Trophoblast cell (in vitro differentiated cells and primary cell): ENCODE measurements at regions not wholly inside any gene's neighbourhood (a gene's known extent, or its start where the extent isn't known, plus 50 kb on each side); places are given as distances from the start of the nearest gene placed in this dataset.

ENCODE experiments used
- DNase-seq, 2 donors: peaks; one replicate each; pipeline ENCODE4 v3.0.0-alpha.2; 2016
- H2AFZ ChIP-seq: 2 replicates; pipeline ENCODE4 v1.6.1; 2013; ENCODE audit warnings: low read length, moderate library complexity, mild to moderate bottlenecking; ENCODE audit not compliant: insufficient read depth, poor library complexity
- H2AK5ac ChIP-seq: 2 replicates; pipeline ENCODE4 v1.6.1; 2013; ENCODE audit warnings: mild to moderate bottlenecking, low read length
- H2BK120ac ChIP-seq: 2 replicates; pipeline ENCODE4 v1.6.1; 2013; ENCODE audit warnings: low read length, mild to moderate bottlenecking, moderate library complexity; ENCODE audit not compliant: insufficient read depth, poor library complexity
- H2BK12ac ChIP-seq: 2 replicates; pipeline ENCODE4 v1.6.1; 2013; ENCODE audit warnings: mild to moderate bottlenecking, low read length, moderate library complexity
- H2BK5ac ChIP-seq: 2 replicates; pipeline ENCODE4 v1.6.1; 2013; ENCODE audit warnings: low read length, low read depth, moderate library complexity, mild to moderate bottlenecking; ENCODE audit not compliant: poor library complexity
- H3K14ac ChIP-seq: 2 replicates; pipeline ENCODE4 v1.6.1; 2013; ENCODE audit warnings: mild to moderate bottlenecking, low read length
- H3K18ac ChIP-seq: 2 replicates; pipeline ENCODE4 v1.6.1; 2013; ENCODE audit warnings: mild to moderate bottlenecking, low read length
- H3K23ac ChIP-seq: 2 replicates; pipeline ENCODE4 v1.6.1; 2013; ENCODE audit warnings: low read length
- H3K27ac ChIP-seq: 2 replicates; pipeline ENCODE4 v1.5.1; 2013; ENCODE audit warnings: low read depth, mild to moderate bottlenecking, inconsistent platforms, low read length, moderate library complexity
- H3K27me3 ChIP-seq: 2 replicates; pipeline ENCODE4 v1.6.1; 2013; ENCODE audit warnings: inconsistent platforms, mild to moderate bottlenecking, low read length, moderate library complexity; ENCODE audit not compliant: insufficient read depth
- H3K36me3 ChIP-seq, 2 experiments: 1 replicate in 1 of 2; 2 replicates in 1 of 2; pipeline ENCODE4 v1.6.1; 2013; ENCODE audit warnings: low read length in 2 of 2, mild to moderate bottlenecking in 2 of 2, moderate library complexity in 1 of 2; ENCODE audit not compliant: insufficient read depth in 2 of 2, control insufficient read depth in 1 of 2
- H3K4ac ChIP-seq: 2 replicates; pipeline ENCODE4 v1.6.1; 2013; ENCODE audit warnings: low read depth, mild to moderate bottlenecking, low read length, moderate library complexity
- H3K4me1 ChIP-seq, 2 experiments: 1 replicate in 1 of 2; 2 replicates in 1 of 2; pipeline ENCODE4 v1.6.1; 2013; ENCODE audit warnings: low read length in 2 of 2, mild to moderate bottlenecking in 2 of 2, moderate library complexity in 1 of 2; ENCODE audit not compliant: insufficient read depth in 2 of 2, control insufficient read depth in 1 of 2
- H3K4me2 ChIP-seq: 2 replicates; pipeline ENCODE4 v1.6.1; 2013; ENCODE audit warnings: inconsistent platforms, mild to moderate bottlenecking, low read length, moderate library complexity
- H3K4me3 ChIP-seq: 2 replicates; pipeline ENCODE4 v1.5.1; 2013; ENCODE audit warnings: mild to moderate bottlenecking, low read depth, low read length, inconsistent platforms
- H3K79me1 ChIP-seq: one replicate; pipeline ENCODE4 v1.6.1; 2013; ENCODE audit warnings: low read length
- H3K79me2 ChIP-seq: 2 replicates; pipeline ENCODE4 v1.6.1; 2013; ENCODE audit warnings: low read length, mild to moderate bottlenecking; ENCODE audit not compliant: control insufficient read depth, insufficient read depth, poor library complexity
- H3K9ac ChIP-seq: 2 replicates; pipeline ENCODE4 v1.6.1; 2013; ENCODE audit warnings: mild to moderate bottlenecking, low read length
- H3K9me3 ChIP-seq: 2 replicates; pipeline ENCODE4 v1.6.1; 2013; ENCODE audit warnings: low read depth, mild to moderate bottlenecking, control low read depth, inconsistent platforms, low read length; ENCODE audit not compliant: insufficient read depth
- H4K12ac ChIP-seq: 2 replicates; pipeline ENCODE4 v1.6.1; 2013; ENCODE audit warnings: low read depth, mild to moderate bottlenecking, low read length, moderate library complexity
- H4K8ac ChIP-seq: 2 replicates; pipeline ENCODE4 v1.6.1; 2013; ENCODE audit warnings: low read depth, mild to moderate bottlenecking, low read length, moderate library complexity
- H4K91ac ChIP-seq: one replicate; pipeline ENCODE4 v1.6.1; 2013; ENCODE audit warnings: low read depth, mild to moderate bottlenecking, low read length, moderate library complexity
- WGBS: extraction: QIAGEN DNeasy Blood & Tissue Kit; methylation state at CpG from one replicate; pipeline ENCODE4 v1.1.7; 2013; ENCODE audit warnings: missing lambda C conversion rate; ENCODE audit not compliant: insufficient read length, insufficient coverage; ENCODE audit errors: extremely low coverage; 5-methylcytosine and 5-hydroxymethylcytosine counted together

DNA sequence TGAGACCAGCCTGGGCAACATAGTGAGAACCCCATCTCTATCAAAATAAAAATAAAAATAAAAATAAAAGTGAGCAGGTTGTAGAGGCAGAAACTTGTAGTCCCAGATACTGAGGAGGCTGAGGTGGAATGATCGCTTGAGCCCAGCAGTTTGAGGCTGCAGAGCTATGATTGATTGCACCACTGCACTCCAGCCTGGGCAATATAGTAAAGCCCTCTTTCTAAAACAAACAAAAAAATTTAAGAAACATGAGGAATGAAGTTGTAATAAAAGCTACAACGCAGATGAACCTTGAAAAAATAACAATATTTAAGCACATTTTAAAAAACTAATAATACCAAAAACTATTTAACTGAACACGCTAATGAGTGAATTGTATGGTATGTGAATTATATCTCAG lies 919.3 kb downstream of the UQCRFS1 start:
- Histone ChIP-seq H3K9me3 (no peaks in the 10 kb centered on the region), H3K14ac (no peak overlapping the region), H3K36me3 (no peaks in the 10 kb centered on the region), H4K12ac (no peak overlapping the region), H2AFZ (no peak overlapping the region), H3K4me2 (no peak overlapping the region), H3K27ac (no peak overlapping the region), H2BK12ac (no peak overlapping the region), H3K9ac (no peak overlapping the region), H3K79me2 (no peaks in the 10 kb centered on the region), H4K8ac (no peak overlapping the region), H2BK5ac (no peak overlapping the region), H3K27me3 (no peaks in the 10 kb centered on the region), H3K79me1 (peaks cover 3% of the 10 kb centered on the region), H4K91ac (no peak overlapping the region), H3K18ac (no peak overlapping the region), H3K4me3 (no peak overlapping the region), H3K4me1 (peaks cover 3 to 10% of the 10 kb centered on the region in 2 experiments), H2AK5ac (no peak overlapping the region), H3K4ac (no peak overlapping the region), H3K23ac (no peak overlapping the region), H2BK120ac (no peak overlapping the region)
- no CpG with 5 or more reads among the region's 3 CpGs for WGBS
- no peak for DNase-seq

DNA sequence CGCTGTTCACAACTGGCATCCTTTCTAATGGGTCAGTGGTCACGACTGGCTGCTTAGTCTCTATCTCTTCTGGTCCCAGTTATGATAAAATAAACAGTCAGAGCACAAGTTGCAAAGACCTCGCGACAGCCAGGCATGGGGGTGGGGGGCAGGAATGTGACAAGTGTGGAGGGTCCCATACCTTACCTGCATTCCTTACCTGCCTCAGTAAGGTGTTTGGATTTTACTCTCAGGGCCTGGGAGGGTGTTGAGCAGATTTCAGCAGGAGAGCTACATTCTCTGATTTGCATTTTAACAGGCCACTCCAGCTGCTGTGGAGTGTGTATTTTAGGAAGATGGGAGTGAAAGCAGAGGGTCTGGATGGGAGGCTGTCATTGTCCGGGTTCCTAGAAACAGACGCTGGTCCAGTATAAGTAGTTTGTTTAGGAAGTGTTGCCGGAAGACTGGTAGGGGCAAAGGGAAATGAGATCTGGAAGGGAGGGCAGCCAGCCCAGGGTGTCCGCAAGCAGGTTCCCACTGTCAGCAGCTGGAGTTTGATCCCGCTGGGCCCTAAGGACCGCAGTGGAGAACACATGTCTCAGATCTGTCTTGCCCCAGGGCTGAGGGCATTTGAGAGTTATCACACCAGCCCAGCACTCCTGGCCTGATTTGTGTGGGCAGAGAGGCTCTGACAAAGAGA lies 920.0 kb downstream of the UQCRFS1 start:
- Histone ChIP-seq H3K36me3 (no peaks in the 10 kb centered on the region), H3K14ac (no peak overlapping the region), H3K79me1 (peaks cover 3% of the 10 kb centered on the region), H3K9me3 (no peaks in the 10 kb centered on the region), H3K27ac (no peak overlapping the region), H2AK5ac (no peak overlapping the region), H3K4ac (no peak overlapping the region), H2BK5ac (no peak overlapping the region), H3K23ac (no peak overlapping the region), H4K8ac (peak overlapping the region; percentile 12), H3K18ac (no peak overlapping the region), H3K27me3 (no peaks in the 10 kb centered on the region), H3K9ac (no peak overlapping the region), H4K12ac (no peak overlapping the region), H3K4me1 (peaks cover 3 to 10% of the 10 kb centered on the region in 2 experiments), H2BK120ac (no peak overlapping the region), H2AFZ (no peak overlapping the region), H3K4me2 (no peak overlapping the region), H3K79me2 (no peaks in the 10 kb centered on the region), H2BK12ac (no peak overlapping the region), H4K91ac (no peak overlapping the region), H3K4me3 (no peak overlapping the region)
- no peak for DNase-seq
- no CpG with 5 or more reads among the region's 10 CpGs for WGBS

DNA sequence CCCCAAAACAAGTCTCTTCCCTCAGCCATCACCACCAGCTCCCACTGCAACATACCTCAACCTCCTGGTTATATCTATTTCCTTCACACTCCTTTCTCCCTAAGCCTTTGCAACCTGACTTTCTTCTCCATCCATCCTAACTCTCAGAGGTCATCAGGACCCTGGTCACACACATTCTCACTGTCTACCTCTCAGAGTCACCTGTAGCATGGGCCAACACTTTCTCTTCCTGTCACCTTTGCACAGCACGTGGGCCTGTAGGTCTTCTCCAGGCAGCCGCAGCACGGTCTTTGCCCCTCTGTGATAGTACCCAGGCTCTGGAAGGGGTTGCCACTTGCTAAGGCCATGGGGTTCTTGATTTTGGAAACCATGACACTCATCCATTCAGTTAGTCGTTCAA lies 921.1 kb downstream of the UQCRFS1 start:
- peaks cover 3% of the 10 kb centered on the region for H3K79me1 ChIP-seq
- H3K9me3 ChIP-seq, result no peaks in the 10 kb centered on the region
- H3K36me3 ChIP-seq, result no peaks in the 10 kb centered on the region
- H3K9ac ChIP-seq, result no peak overlapping the region
- peak overlapping the region; percentile 16 for H2BK5ac ChIP-seq
- H3K79me2 ChIP-seq, result no peaks in the 10 kb centered on the region
- no peak overlapping the region for H3K23ac ChIP-seq
- no peak overlapping the region for H4K8ac ChIP-seq
- no peak overlapping the region for H4K12ac ChIP-seq
- peaks cover 3 to 7% of the 10 kb centered on the region in 2 experiments for H3K4me1 ChIP-seq
- no peak overlapping the region for H3K18ac ChIP-seq
- no peak overlapping the region for H3K14ac ChIP-seq
- H3K27me3 ChIP-seq, result no peaks in the 10 kb centered on the region
- no CpG with 5 or more reads among the region's 4 CpGs for WGBS
- H2AK5ac ChIP-seq, result no peak overlapping the region
- H2BK12ac ChIP-seq, result no peak overlapping the region
- no peak overlapping the region for H3K4me3 ChIP-seq
- H2AFZ ChIP-seq, result no peak overlapping the region
- no peak overlapping the region for H3K4me2 ChIP-seq
- no peak overlapping the region for H4K91ac ChIP-seq
- no peak overlapping the region for H2BK120ac ChIP-seq
- no peak for DNase-seq
- H3K27ac ChIP-seq, result no peak overlapping the region
- no peak overlapping the region for H3K4ac ChIP-seq

DNA sequence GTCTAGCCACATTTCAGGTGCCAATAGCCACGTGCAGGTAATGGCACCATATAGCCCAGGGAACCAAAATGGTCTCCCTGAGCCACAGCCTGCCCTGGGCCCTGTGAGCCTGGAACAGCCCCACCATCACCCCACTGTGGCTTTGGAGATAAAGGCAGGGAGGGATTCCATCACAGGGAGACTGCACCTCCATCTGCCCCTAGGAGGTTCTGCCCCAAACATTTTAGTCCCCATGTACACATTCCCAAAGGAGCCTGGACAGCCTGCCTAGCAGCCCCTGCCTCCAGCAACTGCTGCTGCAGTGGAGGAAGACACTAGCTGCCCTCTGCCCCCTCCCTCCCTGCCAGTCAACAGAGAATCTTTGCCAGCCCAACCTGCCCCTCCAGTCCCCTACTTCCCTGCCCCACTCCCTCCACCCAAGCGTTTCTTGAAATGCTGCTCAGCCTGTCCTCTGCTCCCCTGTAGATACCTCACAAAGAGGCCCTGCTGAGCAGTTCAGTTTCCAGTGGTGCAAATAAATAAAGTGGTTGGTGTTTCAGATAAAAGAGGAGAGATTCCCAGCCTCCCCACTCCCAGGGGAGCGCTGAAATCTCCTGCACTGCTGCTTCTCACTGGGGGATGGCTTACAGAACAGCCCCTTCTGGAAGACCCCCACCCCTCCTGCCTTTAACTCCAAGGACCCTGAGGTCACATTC lies 921.8 kb downstream of the UQCRFS1 start:
- Histone ChIP-seq H3K4me2 (no peak overlapping the region), H4K12ac (no peak overlapping the region), H3K4ac (no peak overlapping the region), H3K4me1 (peaks cover 3 to 7% of the 10 kb centered on the region in 2 experiments), H3K36me3 (no peaks in the 10 kb centered on the region), H3K79me1 (peaks cover 3% of the 10 kb centered on the region), H2BK5ac (no peak overlapping the region), H3K18ac (no peak overlapping the region), H2BK12ac (no peak overlapping the region), H3K4me3 (no peak overlapping the region), H3K9me3 (no peaks in the 10 kb centered on the region), H4K91ac (no peak overlapping the region), H2BK120ac (no peak overlapping the region), H2AK5ac (no peak overlapping the region), H3K27ac (no peak overlapping the region), H3K23ac (no peak overlapping the region), H4K8ac (no peak overlapping the region), H3K27me3 (no peaks in the 10 kb centered on the region), H2AFZ (no peak overlapping the region), H3K14ac (no peak overlapping the region), H3K79me2 (no peaks in the 10 kb centered on the region), H3K9ac (no peak overlapping the region)
- DNase-seq, result no peak
- WGBS, result no CpG with 5 or more reads among the region's 3 CpGs
